ENCODE measurements at regions not wholly inside any gene's neighbourhood (a gene's known extent, or its start where the extent isn't known, plus 50 kb on each side); places are given as distances from the start of the nearest gene placed in this dataset.
"Not testable (repeated sequence)": the region's sequence is repeated elsewhere in the genome, so short reads cannot be mapped to it uniquely, and the experiment has no call there.

DNA sequence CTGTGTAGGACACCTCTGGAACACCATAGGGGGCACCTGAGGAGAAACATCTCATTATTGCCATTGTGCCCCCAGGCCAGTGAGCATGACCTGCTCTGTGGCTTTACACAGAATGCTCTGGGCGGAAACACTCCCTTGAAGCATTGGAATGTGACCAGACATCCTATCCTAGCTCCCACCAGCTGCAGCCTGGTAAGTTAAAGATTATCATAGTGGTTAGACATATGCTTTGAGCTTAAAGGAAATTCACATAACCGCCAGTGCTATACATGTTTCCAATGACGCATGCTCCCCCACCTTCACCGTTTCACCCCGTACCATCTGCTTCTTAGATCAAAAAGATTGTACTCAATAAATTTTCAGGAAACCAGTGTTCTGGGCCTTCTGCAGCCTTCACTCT is 217.7 kb upstream of the CENPE start:
- DNase-seq = no peak

DNA sequence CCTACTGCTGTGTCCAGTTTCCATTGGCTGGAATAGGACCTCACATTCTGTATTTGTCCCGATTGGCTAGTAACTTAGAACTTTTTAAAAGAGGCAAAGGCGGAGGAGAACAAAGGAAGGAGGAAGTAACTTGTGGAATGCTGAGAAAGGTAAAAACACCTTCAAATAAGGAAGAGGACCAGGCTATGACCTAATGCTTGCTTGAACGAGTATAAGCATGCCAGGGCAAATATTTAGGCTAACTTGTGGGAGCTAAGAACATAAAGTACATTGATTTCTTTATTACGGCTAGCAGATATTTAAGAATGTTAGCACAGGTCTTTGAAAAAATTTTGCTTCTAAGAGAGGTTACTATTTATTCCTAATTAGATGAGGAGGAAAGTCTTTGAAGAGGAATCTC is 214.5 kb upstream of the CENPE start:
- not testable (repeated sequence) for DNase-seq

DNA sequence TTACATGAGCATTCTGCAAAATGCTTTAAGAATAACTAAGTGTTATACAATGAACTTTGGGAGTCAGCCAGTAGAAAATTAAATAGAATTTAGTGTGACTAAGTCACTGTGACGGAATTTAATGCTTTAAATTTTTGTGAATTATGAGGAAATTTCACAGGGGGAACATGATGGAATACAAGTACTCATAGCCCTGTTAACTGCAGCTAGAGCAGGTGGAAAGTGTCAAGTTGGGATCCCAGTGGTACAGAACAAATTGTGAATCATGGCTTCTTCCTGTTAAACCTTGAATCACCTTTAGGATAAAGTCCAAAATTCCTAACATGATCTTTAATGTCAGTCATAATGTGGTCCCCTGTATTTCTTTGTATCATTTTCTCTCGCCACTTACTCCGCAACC is 212.2 kb upstream of the CENPE start:
- DNase-seq = no peak

DNA sequence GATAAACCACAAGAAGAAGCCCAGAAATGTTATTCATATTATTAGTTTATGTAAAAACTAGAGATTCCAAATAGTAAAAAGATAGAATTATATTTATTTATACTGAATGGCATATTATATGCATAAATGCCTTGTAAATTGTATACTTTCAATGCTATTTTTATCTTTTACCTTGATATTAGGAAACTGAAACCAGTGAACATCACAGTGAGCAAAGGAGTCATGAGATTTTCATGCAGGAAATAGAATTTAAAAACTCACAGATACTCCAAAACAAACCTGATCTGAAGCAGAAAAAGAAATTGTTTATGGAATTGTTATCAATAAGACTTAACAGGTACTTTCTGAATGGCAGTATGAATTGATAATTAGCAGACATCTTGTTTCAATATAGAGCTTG is 207.3 kb upstream of the CENPE start:
- no peak for DNase-seq

DNA sequence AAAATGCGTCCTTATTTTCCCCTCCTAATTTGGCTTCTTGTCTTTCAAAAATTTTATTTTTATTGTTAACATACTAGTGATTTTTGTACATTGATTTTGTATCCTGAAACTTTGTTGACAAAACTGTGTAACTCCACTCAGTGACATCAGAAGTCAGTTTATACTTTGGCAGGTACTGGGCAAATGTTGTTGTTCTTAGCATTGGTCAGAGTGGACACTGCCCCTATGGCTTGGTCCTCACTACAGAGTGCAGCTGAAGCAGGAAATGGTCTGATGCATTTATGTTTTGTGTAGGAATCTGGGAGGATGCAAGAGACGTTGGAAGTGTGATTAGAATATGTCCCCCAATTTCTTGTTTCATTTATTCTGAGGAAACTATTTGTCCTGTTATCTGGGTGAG is 205.5 kb upstream of the CENPE start:
- no peak for DNase-seq

DNA sequence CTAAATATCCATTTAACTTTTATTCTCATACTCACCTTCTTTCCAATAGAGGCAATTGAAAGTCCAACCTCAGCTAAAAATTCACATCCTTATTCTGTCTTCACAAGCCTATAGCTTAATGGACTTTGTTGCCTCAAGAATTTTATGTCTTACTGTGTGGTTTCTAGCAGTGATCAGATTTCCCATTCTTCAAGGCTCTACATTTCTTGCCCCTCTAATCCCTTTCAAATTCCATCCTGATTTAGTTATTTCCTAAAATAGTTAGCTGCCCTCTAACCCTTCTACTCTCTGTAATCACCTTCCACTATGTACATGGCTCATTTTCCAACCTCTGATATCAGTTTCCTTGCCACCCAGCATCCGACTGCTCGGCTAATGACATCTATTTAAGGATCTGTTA is 204.1 kb upstream of the CENPE start:
- DNase-seq = no peak

- no peak for DNase-seq
Observed at GRCh38 chr4:103400405-103400804, 202.3 kb upstream of the CENPE start.

DNA sequence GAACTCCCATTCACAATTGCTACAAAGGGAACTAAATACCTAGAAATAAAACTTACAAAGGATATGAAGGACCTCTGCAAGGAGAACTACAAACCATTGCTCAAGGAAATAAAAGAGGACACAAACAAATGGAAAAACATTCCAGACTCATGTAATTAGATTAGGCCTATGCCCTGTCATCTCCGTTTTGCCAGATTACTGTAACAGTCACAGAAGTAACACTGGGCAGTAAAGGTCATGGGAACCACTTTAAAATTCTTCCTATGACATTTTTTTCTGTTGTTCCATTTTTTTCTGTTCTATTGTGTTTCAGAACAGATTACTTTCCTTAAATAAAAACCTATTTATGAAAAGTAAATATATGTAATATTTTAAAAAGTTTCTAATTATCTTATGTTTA is 199.4 kb upstream of the CENPE start:
- no peak for DNase-seq

DNA sequence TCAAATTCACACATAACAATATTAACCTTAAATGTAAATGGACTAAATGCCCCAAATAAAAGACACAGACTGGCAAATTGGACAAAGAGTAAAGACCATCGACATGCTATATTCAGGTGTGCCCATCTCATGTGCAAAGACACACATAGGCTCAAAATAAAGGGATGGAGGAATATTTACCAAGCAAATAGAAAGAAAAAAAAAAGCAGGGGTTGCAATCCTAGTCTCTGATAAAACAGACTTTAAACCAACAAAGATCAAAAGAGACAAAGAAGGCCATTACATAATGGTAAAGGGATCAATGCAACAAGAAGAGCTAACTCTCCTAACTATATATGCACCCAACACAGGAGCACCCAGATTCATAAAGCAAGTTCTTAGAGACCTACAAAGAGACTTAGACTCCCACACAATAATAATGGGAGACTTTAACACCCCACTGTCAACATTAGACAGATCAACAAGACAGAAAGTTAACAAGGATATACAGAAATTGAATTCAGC is 189.4 kb upstream of the CENPE start:
- not testable (repeated sequence) for DNase-seq

DNA sequence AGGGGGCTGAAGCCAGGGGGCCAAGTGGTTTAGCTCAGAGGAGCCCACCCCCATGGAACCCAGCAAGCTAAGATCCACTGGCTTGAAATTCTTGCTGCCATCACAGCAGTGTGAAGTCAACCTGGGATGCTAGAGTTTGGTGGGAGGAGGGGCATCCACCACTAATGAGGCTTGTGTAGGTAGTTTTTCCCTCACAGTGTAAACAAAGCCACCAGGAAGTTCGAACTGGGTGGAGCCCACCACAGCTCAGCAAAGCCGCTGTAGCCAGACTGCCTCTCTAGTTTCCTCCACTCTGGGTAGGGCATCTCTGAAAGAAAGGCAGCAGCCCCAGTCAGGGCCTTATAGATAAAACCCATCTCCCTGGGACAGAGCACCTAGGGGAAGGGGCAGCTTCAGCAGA is 187.4 kb upstream of the CENPE start:
- DNase-seq = not testable (repeated sequence)

- no peak for DNase-seq
Observed at GRCh38 chr4:103375278-103375677, 177.1 kb upstream of the CENPE start.

GRCh38 chr4:103374758-103375157 is 176.6 kb upstream of the CENPE start:
- no peak for DNase-seq

DNA sequence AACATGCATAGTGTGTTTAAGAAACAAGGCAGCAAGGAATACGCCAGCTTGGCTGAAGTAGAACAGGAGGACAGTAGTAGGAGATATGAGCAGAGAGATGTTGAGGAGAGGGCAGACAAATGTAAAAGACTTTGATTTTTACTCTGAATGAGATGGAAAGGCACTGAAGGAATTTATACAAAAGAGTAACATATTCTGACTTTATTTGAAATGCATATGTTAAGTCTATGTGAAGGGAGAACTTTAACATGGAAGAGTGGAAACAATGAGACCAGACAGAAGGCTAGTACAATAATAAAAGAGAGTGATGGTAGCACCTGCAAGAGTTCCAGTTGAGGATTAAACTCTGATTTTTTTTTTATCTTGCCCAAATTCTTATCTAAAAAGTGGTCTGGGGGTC is 176.2 kb upstream of the CENPE start:
- DNase-seq = no peak

DNA sequence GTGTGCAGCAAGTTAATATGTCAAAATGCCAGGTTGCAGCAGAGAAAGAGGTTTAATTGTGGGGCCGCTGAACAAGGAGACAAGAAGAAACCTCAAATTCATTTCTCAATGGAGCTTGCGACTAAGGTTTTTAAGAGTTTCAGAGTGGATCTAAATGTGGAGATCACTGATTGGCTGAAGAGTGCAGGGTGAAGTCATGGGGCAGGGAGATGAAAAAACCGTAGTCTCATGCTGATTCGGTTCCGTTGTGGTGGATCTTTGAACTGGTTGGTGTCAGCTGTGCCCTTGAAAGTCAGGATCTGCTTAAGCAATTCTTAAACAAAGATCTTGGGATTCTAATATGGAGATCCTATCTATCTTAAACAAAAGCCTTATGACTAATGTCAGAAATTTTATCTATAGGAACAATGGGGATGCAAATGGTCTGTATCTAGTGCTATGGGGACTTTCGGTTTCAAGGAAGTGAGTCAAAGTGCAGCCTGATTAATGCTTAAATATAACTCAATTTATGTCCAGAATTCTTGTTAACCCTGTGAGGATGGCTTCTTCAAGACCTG is 173.9 kb upstream of the CENPE start:
- DNase-seq = no peak

- no peak for DNase-seq
Observed at GRCh38 chr4:103370336-103370735, 172.2 kb upstream of the CENPE start.

GRCh38 chr4:103365285-103365684 is 167.1 kb upstream of the CENPE start:
- no peak for DNase-seq

DNA sequence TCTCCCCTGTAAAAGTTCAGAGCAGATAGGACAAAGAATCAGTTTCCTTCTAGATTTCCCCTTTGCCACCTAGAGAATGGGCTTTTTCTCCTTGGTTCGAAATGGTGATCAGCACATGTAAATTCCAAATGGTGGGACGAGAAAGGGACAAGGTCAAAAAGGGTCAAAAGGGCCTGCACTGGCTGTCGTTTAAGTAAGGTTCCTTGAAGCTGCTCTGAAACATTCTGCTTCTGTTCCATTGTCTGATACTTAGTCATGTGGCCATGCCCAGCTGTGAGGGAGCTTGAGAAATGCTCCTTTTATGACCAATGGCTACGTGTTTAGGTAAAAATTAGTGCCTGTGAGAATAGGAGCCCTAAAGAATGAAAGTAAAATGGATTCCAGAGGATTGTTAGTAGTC is 165.9 kb upstream of the CENPE start:
- DNase-seq = no peak

GRCh38 chr4:103361926-103362325 is 163.8 kb upstream of the CENPE start:
- no peak for DNase-seq

DNA sequence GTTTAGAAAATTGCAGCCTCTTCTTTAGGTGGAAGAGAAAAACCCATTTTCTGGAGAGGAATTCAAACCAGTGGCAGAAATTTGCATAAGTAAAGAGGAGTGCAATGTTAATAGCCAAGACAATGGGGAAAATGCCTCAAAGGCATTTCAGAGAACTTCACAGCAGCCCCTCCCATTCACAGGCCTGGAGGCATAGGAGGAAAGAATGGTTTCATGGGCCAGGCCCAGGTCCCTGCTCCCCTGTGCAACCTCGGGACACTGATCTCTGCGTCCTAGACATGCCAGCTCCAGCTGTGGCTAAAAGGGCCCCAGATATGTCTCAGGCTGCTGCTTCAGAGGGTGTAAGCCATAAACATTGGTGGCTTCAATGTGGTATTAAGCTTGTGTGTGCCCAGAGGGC is 161.8 kb upstream of the CENPE start:
- DNase-seq = no peak

- DNase-seq = no peak
Observed at GRCh38 chr4:103354006-103354405, 155.9 kb upstream of the CENPE start.

GRCh38 chr4:103329642-103330041 is 131.5 kb upstream of the CENPE start:
- no peak for DNase-seq

DNA sequence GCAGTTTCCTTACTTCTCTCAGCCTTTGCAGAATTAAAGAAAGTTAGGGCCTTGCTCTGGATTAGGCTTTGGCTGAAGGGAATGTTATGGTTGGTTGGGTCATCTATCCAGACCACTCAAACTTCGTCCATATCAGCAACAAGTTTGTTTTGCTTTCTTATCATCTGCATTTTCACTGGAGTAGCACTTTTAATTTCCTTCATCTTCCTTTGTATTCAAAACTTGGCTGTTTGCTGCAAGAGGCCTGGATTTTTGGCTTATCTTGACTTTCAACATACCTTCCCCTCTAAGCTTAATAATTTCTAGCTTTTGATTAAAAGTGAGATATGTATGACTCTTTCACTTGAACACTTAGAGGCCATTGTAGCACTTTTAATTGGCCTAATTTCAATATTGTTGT is 126.7 kb upstream of the CENPE start:
- no peak for DNase-seq

- no peak for DNase-seq
Observed at GRCh38 chr4:103318327-103318726, 120.2 kb upstream of the CENPE start.

- DNase-seq = no peak
Observed at GRCh38 chr4:103308248-103308561, 110.1 kb upstream of the CENPE start.
